OCI-LY3 (cell line): ENCODE measurements at regions not wholly inside any gene's neighbourhood (a gene's known extent, or its start where the extent isn't known, plus 50 kb on each side); places are given as distances from the start of the nearest gene placed in this dataset.
A peak's percentile ranks its signal among the peaks of the same experiment; 100 is the strongest.
"Not testable (repeated sequence)": the region's sequence is repeated elsewhere in the genome, so short reads cannot be mapped to it uniquely, and the experiment has no call there.

Experiments
- H2AFZ ChIP-seq: fragments of 200-600, 300-600 bp; shearing (Covaris generic); 2 replicates; pipeline ENCODE4 v1.6.0; 2014; ENCODE audit warnings: antibody characterized with exemption, low read depth, low read length
- H3K27ac ChIP-seq: fragments of 200-600, 300-600 bp; sonication (generic); 2 replicates; pipeline ENCODE4 v1.5.1; 2014; ENCODE audit warnings: mild to moderate bottlenecking, low read length, moderate library complexity, mixed read lengths
- H3K27me3 ChIP-seq: fragments of 200-600, 300-600 bp; sonication (generic); 2 replicates; pipeline ENCODE4 v1.6.1; 2014; ENCODE audit warnings: low read depth, low read length, mixed read lengths
- H3K36me3 ChIP-seq: fragments of 200-600, 300-600 bp; sonication (generic); replicated peaks from 2 replicates; pipeline ENCODE3; 2014; ENCODE audit warnings: low read depth, low read length, mixed read lengths
- H3K4me1 ChIP-seq: fragments of 300-600, 200-600 bp; sonication (generic); 2 replicates; pipeline ENCODE4 v1.6.1; 2014; ENCODE audit warnings: low read length, mixed read lengths
- H3K4me2 ChIP-seq: fragments of 200-600, 300-600 bp; sonication (generic); 2 replicates; pipeline ENCODE4 v1.6.1; 2014; ENCODE audit warnings: low read length, mixed read lengths
- H3K4me3 ChIP-seq: fragments of 300-600, 200-600 bp; sonication (generic); 2 replicates; pipeline ENCODE4 v1.5.1; 2014; ENCODE audit warnings: antibody characterized with exemption, mild to moderate bottlenecking, low read length, moderate library complexity
- H3K79me2 ChIP-seq: fragments of 300-600, 200-600 bp; shearing (Covaris generic); 2 replicates; pipeline ENCODE4 v1.6.1; 2014; ENCODE audit warnings: mild to moderate bottlenecking, low read length, mixed read lengths
- H3K9ac ChIP-seq: fragments of 300-600, 200-600 bp; shearing (Covaris generic); 2 replicates; pipeline ENCODE4 v1.6.0; 2014; ENCODE audit warnings: mild to moderate bottlenecking, low read length, moderate library complexity
- H3K9me3 ChIP-seq: fragments of 200-600, 300-600 bp; shearing (Covaris generic); 2 replicates; pipeline ENCODE4 v1.6.1; 2014; ENCODE audit warnings: low read length, mixed read lengths; ENCODE audit not compliant: insufficient read depth
- H4K20me1 ChIP-seq: fragments of 200-600, 300-600 bp; sonication (generic); 2 replicates; pipeline ENCODE4 v1.6.1; 2016; ENCODE audit warnings: low read length, mixed read lengths; ENCODE audit not compliant: insufficient read depth
- EZH2phosphoT487 ChIP-seq: fragments of 200-600 bp; shearing (Covaris generic); IDR thresholded peaks from 2 replicates; pipeline ENCODE4 v1.6.1; 2018; ENCODE audit warnings: antibody characterized with exemption, mixed run types, low read depth
- TF ChIP-seq, protein P1 (sequence below): fragments of 200-600, 300-600 bp; sonication (generic); IDR thresholded peaks from 2 replicates; pipeline ENCODE4 v1.5.1; 2014; ENCODE audit warnings: antibody characterized with exemption, low read length, low read depth

DNA sequence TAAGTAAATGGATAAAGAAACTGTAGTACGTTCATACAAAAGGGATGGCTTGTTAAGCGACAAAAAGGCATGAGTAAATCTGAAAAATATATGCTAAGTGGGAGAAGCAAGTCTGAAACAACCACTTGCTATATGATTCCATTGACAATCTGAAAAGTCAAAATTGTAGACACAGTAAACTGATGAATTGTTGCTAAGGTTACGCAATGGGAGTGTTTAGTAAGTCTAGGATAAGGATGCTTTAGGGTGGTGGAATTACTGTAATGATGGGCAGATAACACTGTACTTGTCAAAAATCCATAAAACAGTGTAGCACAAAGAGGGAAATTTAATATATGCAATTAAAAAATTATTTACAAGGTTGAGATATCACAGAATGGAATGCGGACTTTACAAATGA, 984.9 kb downstream of the FSCB start:
- no peaks in the 10 kb centered on the region for H3K9me3 ChIP-seq
- H3K4me1 ChIP-seq, result no peaks in the 10 kb centered on the region
- no peaks in the 10 kb centered on the region for H3K27me3 ChIP-seq
- no peak for TF ChIP-seq EZH2phosphoT487
- TF ChIP-seq, protein P1, sequence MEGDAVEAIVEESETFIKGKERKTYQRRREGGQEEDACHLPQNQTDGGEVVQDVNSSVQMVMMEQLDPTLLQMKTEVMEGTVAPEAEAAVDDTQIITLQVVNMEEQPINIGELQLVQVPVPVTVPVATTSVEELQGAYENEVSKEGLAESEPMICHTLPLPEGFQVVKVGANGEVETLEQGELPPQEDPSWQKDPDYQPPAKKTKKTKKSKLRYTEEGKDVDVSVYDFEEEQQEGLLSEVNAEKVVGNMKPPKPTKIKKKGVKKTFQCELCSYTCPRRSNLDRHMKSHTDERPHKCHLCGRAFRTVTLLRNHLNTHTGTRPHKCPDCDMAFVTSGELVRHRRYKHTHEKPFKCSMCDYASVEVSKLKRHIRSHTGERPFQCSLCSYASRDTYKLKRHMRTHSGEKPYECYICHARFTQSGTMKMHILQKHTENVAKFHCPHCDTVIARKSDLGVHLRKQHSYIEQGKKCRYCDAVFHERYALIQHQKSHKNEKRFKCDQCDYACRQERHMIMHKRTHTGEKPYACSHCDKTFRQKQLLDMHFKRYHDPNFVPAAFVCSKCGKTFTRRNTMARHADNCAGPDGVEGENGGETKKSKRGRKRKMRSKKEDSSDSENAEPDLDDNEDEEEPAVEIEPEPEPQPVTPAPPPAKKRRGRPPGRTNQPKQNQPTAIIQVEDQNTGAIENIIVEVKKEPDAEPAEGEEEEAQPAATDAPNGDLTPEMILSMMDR, result no peak
- H4K20me1 ChIP-seq, result no peaks in the 10 kb centered on the region
- H3K4me3 ChIP-seq, result no peak overlapping the region
- no peaks in the 10 kb centered on the region for H3K79me2 ChIP-seq
- no peaks in the 10 kb centered on the region for H3K36me3 ChIP-seq
- no peak overlapping the region for H3K9ac ChIP-seq
- no peak overlapping the region for H3K4me2 ChIP-seq
- no peak overlapping the region for H2AFZ ChIP-seq
- no peak overlapping the region for H3K27ac ChIP-seq

DNA sequence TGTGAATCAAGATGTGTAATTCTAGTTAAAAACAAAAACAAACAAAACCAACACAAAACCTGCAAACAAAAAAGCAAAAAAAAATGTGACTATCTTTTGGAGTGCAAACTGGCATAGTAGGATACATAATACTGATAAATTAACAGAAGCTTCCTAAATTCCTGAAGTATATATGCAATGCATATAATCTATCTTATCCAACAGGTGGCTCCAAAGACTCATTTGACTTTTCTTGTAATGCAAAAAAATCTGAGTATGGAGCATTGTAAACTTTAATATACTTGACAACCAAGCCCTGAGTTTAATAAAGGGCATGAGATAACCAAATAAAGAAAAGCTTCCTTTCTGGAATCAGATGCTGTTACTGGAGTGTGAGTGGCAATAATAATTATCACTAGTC, 1003.6 kb downstream of the FSCB start:
- no peak for TF ChIP-seq EZH2phosphoT487
- TF ChIP-seq, protein P1, result peak; percentile 34
- Histone ChIP-seq H3K4me2 (no peak overlapping the region), H3K27me3 (no peaks in the 10 kb centered on the region), H4K20me1 (no peaks in the 10 kb centered on the region), H3K9ac (no peak overlapping the region), H3K36me3 (no peaks in the 10 kb centered on the region), H3K27ac (no peak overlapping the region), H3K79me2 (no peaks in the 10 kb centered on the region), H3K9me3 (no peaks in the 10 kb centered on the region), H3K4me3 (no peak overlapping the region), H2AFZ (no peak overlapping the region), H3K4me1 (0 out of 2 replicates have a peak, but pooled peaks cover 2% of the 10 kb centered on the region)

DNA sequence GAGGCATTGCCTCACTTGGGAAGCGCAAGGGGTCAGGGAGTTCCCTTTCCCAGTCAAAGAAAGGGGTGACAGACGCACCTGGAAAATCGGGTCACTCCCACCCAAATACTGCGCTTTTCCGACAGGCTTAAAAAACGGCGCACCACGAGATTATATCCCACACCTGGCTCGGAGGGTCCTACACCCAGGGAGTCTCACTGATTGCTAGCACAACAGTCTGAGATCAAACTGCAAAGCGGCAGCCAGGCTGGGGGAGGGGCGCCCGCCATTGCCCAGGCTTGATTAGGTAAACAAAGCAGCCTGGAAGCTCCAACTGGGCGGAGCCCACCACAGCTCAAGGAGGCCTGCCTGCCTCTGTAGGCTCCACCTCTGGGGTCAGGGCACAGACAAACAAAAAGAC, 1014.7 kb downstream of the FSCB start:
- H3K27me3 ChIP-seq, H3K36me3 ChIP-seq, H3K4me2 ChIP-seq, H4K20me1 ChIP-seq, H3K79me2 ChIP-seq, H2AFZ ChIP-seq, H3K27ac ChIP-seq, H3K9me3 ChIP-seq, H3K4me1 ChIP-seq, H3K9ac ChIP-seq, H3K4me3 ChIP-seq: not testable (repeated sequence)

DNA sequence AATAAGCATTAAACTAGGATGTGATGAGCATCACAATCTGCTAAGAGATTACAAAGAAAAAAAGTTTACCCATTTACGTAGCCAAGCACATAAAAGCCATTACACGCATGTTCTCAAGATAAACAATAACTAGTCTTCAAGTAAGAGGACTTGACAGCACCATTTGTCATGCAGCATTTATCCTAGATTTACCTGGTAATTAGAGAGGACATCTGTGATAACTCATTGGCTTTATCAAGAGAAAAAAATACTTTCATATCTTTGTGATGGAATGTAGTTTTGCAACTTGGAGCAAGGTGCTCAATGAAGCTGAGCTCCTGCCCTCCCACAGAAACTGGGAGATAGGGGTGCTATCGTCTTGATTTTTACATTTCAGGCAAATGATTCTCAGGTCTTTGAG, 1023.7 kb downstream of the FSCB start:
- H3K27ac ChIP-seq, result no peak overlapping the region
- H3K4me2 ChIP-seq, result no peak overlapping the region
- no peak overlapping the region for H3K9ac ChIP-seq
- no peaks in the 10 kb centered on the region for H4K20me1 ChIP-seq
- TF ChIP-seq, protein P1, result no peak
- no peak for TF ChIP-seq EZH2phosphoT487
- H3K4me1 ChIP-seq, result no peaks in the 10 kb centered on the region
- no peak overlapping the region for H3K4me3 ChIP-seq
- no peaks in the 10 kb centered on the region for H3K79me2 ChIP-seq
- no peaks in the 10 kb centered on the region for H3K36me3 ChIP-seq
- no peaks in the 10 kb centered on the region for H3K9me3 ChIP-seq
- no peaks in the 10 kb centered on the region for H3K27me3 ChIP-seq
- H2AFZ ChIP-seq, result no peak overlapping the region

DNA sequence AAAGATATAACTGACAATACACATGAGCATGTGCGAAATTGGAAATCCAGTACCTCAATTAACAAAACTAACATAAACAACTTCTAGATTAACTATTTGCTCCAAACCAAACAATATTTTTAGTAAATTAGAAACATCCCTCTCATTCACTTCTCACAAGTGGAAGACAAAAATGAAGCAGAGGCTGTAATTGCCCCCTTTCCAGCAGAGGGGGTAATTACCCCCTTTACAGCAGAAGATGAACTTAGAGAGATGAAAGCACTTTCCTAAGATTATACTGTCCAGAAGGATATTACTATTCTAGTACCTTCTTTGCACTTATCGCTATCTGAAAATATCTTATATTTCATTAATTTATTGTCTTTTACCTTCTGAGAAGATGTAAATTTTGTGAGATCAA, 1025.2 kb downstream of the FSCB start:
- H4K20me1 ChIP-seq, result no peaks in the 10 kb centered on the region
- no peaks in the 10 kb centered on the region for H3K27me3 ChIP-seq
- H3K4me2 ChIP-seq, result no peak overlapping the region
- no peaks in the 10 kb centered on the region for H3K4me1 ChIP-seq
- H2AFZ ChIP-seq, result no peak overlapping the region
- no peaks in the 10 kb centered on the region for H3K36me3 ChIP-seq
- no peak overlapping the region for H3K4me3 ChIP-seq
- TF ChIP-seq, protein P1, result no peak
- no peak for TF ChIP-seq EZH2phosphoT487
- H3K79me2 ChIP-seq, result no peaks in the 10 kb centered on the region
- H3K9me3 ChIP-seq, result no peaks in the 10 kb centered on the region
- no peak overlapping the region for H3K27ac ChIP-seq
- no peak overlapping the region for H3K9ac ChIP-seq
